NCI-H460 (cell line): ENCODE measurements at regions not wholly inside any gene's neighbourhood (a gene's known extent, or its start where the extent isn't known, plus 50 kb on each side); places are given as distances from the start of the nearest gene placed in this dataset.

Experiments
- DNase-seq: peaks from one replicate; pipeline ENCODE4 v3.0.0-alpha.2; 2016; ENCODE audit warnings: low read depth; ENCODE audit errors: extremely low read depth

- DNase-seq: no peak
Observed at GRCh38 chr22:47558828-47559700, 796.6 kb downstream of the TBC1D22A start.

GRCh38 chr22:47556473-47556872 lies 794.0 kb downstream of the TBC1D22A start:
- no peak for DNase-seq

GRCh38 chr22:47553436-47553835 lies 791.0 kb downstream of the TBC1D22A start:
- no peak for DNase-seq

- DNase-seq: no peak
Observed at GRCh38 chr22:47552541-47553205, 790.2 kb downstream of the TBC1D22A start.

GRCh38 chr22:47552024-47552423 lies 789.6 kb downstream of the TBC1D22A start:
- no peak for DNase-seq

GRCh38 chr22:47551431-47551775 lies 789.0 kb downstream of the TBC1D22A start:
- no peak for DNase-seq

GRCh38 chr22:47550524-47551430 lies 788.3 kb downstream of the TBC1D22A start:
- no peak for DNase-seq

GRCh38 chr22:47549741-47550340 lies 787.4 kb downstream of the TBC1D22A start:
- no peak for DNase-seq

GRCh38 chr22:47548953-47549740 lies 786.7 kb downstream of the TBC1D22A start:
- DNase-seq: no peak

GRCh38 chr22:47547881-47548650 lies 785.6 kb downstream of the TBC1D22A start:
- no peak for DNase-seq

- no peak for DNase-seq
Observed at GRCh38 chr22:47547239-47547661, 784.8 kb downstream of the TBC1D22A start.

GRCh38 chr22:47544696-47545095 lies 782.2 kb downstream of the TBC1D22A start:
- no peak for DNase-seq

- DNase-seq: no peak
Observed at GRCh38 chr22:47543447-47543846, 781.0 kb downstream of the TBC1D22A start.

- no peak for DNase-seq
Observed at GRCh38 chr22:47540011-47540410, 777.6 kb downstream of the TBC1D22A start.

GRCh38 chr22:47539374-47539773 lies 776.9 kb downstream of the TBC1D22A start:
- DNase-seq: no peak

- DNase-seq: no peak
Observed at GRCh38 chr22:47535681-47536080, 773.2 kb downstream of the TBC1D22A start.

- no peak for DNase-seq
Observed at GRCh38 chr22:47534804-47535410, 772.5 kb downstream of the TBC1D22A start.

- no peak for DNase-seq
Observed at GRCh38 chr22:47533961-47534803, 771.7 kb downstream of the TBC1D22A start.
